GM20431 (cell line): ENCODE measurements at regions not wholly inside any gene's neighbourhood (a gene's known extent, or its start where the extent isn't known, plus 50 kb on each side); places are given as distances from the start of the nearest gene placed in this dataset.
"Not testable (repeated sequence)": the region's sequence is repeated elsewhere in the genome, so short reads cannot be mapped to it uniquely, and the experiment has no call there.

Experiments
- in situ Hi-C: fragments of 300-500 bp; cut with MseI, MboI; formaldehyde crosslinking; loops from one replicate; pipeline ENCODE4 v1.15.0; 2020; ENCODE audit warnings: low sequenced_read_pairs; ENCODE audit not compliant: unreplicated experiment

DNA sequence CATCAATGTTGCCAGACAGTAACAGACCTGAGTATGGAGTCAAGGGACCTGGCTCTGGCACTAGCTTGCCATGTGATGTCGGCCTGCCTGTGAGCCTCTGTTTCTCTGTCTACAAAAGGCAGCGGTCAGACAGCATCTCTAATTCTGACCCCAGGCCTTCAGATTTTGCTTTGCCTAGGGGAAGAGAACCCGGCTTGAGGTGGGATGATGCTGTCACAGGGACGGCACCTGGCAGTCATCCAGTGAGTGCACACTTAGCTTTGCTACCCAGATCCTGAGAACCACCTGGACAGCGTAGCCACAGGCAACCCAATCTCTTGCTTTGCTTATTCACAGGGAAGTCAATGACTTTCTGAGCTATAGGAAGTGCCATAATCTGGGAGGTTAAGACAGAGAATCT is 135.2 kb upstream of the SALL1 start:
- in situ Hi-C loops, result no loop called here

DNA sequence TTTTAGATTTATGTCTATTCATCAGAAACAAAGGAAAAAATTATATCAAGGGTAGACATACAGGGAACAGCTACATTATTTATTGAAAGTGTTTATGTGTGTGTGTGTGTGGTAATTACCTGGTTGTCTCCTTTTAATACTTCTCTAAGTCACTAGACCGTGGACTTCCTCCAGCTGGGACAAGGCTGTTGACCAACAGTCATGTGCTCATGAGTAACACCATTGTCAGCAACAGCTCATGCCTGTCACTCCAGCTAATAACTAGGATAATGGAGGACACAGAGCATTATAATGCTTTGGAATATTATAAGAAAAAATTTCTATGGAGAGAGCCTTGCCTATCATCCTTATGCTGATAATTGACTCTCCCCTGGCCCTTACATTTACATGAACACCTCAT is 125.3 kb upstream of the SALL1 start:
- in situ Hi-C loops, result no loop called here

DNA sequence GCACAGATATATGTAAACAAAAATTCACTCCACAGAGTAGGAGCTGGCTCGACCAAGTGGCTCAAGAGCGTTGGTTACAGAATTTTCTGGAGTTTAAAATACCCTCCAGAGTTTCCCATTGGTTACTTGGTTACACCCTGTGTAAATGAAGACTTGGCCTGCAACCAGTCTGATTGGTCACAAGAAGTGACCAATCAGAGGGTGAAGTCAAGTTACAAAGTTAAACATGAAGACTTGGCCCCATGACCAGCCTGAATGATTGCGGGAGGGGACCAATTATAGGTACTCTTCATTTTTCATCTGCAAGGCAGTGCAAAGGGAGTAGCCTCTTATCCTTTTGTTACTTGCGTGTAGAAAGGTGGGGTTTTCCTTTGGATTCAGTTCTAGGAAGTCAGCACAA is 121.3 kb upstream of the SALL1 start:
- in situ Hi-C loops, result no loop called here

DNA sequence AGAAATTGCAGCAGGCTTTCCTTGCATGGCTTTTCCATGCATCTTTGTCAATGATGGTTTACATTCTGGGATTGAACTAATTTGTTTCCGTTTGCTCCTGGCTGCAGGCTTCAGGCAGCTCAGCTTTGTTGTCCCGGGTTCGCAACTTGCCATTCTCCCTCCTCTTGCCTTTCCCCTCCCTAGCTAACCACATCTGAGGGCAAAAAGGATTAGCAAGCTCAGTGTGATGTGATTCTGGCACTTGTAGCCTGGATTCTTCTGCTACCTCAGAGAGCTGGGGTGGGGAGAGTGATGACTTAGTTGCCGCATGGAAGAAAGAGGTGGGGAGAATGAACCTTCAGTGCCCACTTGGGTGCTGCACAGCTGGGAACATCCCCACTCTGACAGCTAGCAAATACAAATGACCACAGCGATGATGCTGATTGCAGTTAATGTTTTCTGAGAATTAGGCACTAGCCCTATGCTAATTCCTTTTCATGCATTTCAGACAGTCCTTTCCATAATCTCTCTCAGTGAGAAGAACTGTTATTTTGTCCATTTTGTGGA is 120.2 kb upstream of the SALL1 start:
- in situ Hi-C loops, result no loop called here

DNA sequence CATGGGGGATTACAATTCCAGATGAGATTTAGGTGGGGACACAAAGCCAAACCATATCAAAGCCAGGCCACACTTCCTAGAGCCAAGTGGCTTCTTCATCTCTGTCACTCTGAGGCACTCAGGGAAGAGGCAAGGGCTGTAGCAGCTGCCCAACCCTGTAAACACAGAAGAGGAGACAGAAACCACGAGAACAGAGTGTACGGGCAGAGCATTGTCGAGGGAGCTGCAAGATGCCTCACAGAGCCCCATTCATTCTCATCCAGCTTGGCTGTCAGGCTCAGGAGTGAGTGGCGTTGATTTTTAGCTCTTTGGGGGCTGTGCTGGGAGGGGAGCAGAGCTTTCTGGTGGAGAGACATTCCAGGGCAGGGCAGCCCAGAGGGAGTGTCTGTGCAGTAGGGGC is 117.2 kb upstream of the SALL1 start:
- in situ Hi-C loops, result no loop called here

DNA sequence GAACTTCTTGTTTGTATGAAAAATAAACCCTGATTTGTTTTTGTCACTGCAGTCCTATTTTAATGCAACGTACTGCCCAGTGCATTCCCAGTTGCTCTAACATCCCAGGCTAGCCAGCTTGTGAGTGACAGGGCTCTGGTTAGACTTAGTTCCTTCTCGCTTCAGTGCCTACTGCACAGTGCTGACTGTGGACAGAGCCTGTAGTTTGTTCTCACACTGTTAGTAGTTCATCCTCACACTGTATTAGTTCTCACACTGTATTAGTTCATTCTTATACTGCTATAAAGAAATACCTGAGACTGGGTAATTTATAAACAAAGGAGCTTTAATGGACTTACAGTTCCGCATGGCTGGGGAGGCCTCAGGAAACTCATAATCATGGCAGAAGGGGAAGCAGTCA is 116.6 kb upstream of the SALL1 start:
- in situ Hi-C loops, result no loop called here

DNA sequence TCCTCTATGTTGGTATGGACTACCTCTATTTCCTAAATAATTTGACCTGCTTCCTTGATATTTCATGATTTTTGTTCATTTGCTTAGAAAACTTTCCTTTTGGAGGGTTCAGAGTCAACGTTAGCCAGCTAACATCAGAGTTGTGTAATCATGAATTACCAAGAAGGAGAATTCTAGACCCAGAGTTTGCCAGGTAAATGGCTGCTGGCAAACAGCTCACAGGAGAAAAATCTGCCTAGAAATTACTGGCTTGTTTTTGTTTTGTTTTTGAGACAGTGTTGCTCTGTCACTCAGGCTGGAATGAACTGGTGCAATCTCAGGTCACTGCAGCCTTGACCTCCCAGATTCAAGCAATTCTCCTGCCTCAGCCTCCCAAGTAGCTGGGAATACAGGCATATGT is 111.4 kb upstream of the SALL1 start:
- in situ Hi-C loops, result no loop called here

DNA sequence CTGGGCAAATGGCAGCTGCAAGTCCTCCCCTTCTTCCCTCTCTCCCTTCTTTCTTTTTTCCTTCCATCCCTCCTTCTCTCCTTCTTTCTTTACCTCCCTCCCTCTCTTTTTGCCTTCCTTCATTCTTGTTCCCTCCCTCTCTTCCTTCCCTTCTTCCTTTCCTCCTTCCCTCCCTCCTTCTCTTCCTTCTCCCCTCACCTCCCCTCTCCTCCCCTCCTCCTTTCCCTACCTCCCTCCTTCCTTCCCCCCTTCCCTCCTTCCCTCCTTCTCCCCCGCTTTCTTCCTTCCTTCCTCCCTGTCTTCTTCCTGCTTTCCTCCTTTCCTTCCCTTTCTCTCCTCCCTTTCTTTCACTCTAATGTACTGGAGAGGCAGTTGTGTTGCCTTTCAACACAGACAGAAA is 110.8 kb upstream of the SALL1 start:
- in situ Hi-C loops, result no loop called here

DNA sequence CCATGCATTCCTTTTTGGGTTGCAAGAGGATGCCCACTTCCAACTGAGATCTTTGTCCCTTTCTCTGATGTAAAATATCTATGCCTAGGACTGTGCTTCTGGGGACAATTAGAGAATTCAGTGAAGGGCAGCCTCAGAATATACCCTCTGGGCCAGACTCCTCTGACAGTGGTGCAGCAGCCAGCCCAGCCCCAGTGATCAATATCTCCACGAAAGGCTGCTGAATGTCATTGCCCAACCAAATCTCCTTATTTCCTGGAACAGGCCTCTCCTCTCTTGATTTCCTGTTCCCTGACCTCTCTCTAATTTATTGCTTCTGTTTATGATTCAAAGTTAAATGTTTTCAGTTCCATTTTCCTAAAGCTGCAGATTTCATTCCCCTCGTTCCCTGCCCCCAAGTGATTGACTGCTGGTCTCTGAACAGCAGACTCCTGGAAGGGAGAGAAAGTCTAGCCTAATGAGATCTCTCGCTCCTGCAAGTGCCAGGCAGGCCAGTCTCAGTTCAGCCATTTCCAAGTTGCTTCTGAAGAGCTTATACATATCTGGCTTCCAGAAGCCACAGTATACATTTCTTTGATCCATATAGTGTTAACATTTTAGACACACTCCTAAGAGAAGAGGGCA is 104.4 kb upstream of the SALL1 start:
- in situ Hi-C loops, result no loop called here

DNA sequence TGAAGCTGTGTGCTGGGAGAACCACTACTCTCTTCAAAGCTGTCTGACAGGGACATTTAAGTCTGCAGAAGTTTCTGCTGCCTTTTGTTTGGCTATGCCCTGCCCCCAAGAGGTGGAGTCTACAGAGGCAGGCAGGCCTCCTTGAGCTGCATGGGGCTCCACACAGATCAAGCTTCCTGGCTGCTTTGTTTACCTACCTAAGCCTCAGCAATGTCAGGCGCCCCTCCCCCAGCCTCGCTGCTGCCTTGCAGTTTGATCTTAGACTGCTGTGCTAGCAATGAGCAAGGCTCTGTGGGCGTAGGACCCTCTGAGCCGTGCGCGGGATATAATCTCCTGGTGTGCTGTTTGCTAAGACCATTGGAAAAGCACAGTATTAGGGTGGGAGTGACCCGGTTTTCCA is 103.3 kb upstream of the SALL1 start:
- in situ Hi-C loops, result not testable (repeated sequence)

DNA sequence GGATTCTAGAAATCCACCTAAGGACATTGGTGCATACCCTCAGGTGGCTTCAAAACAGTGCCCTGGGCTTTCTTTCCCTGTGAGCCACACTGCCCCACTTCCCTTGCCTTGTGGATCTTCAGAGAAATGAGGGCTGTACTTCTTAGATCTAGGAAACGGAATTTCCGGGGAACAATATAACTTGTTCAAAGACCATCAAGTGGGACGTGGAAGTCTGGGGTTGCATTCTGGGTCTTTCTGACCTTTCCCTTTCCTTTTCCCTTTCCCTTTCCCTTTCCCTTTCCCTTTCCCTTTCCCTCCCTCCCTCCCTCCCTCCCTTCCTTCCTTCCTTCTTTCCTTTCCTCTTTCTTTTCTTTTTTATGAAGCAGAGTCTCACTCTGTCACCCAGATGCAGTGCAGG is 97.1 kb upstream of the SALL1 start:
- in situ Hi-C loops, result no loop called here

DNA sequence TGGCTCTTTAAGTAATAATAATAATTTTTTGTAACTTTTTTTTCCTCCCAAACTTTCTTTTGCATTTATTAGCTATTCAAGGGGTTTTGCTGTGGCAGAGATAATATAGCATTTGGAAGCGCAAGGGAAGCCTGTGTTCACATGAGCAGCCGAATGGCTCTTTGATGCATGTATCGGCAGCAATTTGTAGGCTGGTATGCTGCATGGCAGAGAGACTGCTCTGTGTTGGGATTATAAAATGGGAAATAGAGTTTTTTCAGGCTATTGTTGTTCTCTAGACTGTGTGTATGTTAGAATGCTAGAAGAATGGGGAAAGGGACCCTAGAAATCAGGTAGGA is 94.6 kb upstream of the SALL1 start:
- in situ Hi-C loops, result no loop called here

DNA sequence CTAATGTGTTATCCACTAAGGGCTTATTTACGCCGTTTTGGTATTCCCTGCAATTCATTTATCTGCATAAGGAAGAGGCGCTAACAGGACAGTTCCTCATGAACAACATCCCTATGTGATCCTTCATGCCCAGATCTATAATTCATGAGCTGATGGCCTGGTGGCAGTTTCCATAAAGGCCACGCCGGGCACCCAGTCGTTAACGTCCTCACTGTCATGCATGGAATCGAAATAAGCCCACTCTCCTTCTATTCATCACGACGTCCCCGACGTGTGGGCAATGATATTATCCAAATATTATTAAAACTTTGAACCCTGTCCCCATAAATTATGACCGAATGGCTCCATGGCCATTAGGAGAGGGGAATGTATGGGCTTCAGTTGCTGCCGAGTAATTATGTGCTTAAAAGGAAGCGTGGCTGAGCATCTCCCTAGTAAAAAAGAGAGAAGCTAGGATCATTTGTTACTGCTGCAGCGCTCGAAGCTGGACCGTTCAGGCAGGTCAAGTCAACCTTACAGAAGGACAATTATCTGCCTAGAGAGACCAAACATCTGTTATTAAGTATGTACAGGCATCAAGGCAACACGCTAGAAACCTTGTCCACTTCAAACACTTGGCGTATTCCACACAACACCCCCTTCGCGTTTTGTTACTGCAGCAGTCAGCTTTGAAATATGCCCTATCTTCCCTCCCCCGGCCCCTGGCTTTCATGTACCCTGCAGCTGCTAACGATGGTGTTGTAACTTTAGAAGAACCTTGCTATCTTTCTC is 94.0 kb upstream of the SALL1 start:
- in situ Hi-C loops, result no loop called here

DNA sequence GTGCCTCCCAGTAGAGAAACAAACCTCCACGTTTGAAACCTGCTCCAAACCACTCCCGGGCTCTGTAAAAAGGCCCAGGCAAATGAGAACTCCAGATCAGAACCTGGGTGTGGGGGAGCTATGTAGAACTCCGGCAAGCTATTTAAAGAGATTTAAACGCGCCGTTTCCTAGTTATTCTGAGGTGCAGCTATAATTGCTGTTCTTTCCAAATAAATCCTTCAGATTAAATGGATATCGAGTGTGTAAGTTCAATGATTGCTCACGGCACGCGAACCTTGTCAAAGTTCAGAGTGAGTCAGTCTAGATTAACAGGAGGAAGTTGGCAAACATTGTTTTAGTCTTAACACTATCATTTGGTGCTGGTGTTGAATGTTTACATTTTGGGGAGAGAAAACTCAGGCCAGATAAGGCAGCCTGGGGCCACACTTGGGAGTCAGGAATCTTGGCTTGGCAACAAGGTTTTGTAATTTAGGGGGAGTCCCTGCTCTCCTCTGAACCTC is 92.9 kb upstream of the SALL1 start:
- in situ Hi-C loops, result no loop called here

DNA sequence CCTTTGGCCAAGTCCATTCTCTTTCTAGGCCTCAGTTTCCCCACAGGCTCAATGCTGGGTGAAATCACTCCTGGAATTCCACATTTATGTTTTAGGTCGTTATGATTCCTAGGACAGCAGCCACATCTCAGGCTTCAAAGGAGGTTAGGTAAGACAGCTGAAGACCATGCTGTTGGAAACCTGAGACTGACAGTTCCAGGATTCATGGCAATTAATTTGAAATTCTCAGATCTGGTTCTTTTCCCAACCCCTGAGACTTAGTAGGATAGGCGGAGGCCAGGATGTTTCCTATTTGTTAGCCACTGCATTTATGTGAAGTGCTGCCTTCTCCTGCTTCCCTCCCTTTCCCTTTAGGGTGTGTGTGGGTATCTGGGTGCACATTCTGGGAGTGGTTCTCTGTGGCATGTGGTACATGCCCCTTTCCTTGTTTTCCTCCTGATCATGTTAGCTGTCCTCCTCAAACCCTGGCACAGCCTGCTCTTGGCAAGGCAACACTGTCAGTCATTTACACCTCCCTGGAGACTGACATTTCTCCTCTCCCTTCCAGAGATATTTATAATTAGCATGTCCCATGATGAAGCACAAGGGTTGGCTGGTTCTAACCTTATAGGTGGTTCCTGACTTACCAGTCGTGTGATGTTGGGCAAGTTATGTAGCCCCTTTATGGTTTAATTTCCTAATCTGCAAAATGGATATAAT is 91.4 kb upstream of the SALL1 start:
- in situ Hi-C loops, result no loop called here

DNA sequence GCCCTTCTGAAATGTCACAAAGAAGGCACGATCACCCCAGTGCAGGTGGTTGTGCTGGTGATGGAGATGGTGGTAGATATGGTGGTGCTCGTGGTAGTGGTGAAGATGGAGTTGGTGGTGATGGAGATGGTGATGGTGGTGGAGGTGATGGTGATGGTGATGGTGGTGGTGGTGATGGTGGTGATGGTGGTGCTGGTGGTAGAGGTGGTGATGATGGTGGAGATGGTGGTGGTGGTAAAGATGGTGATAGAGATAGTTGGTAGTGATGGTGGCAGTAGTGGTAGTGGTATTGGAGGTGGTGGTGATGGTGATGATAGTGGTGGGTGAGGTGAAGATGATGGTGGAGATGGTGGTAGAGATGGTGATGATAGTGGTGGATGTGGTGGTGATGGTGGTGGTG is 88.1 kb upstream of the SALL1 start:
- in situ Hi-C loops, result no loop called here

DNA sequence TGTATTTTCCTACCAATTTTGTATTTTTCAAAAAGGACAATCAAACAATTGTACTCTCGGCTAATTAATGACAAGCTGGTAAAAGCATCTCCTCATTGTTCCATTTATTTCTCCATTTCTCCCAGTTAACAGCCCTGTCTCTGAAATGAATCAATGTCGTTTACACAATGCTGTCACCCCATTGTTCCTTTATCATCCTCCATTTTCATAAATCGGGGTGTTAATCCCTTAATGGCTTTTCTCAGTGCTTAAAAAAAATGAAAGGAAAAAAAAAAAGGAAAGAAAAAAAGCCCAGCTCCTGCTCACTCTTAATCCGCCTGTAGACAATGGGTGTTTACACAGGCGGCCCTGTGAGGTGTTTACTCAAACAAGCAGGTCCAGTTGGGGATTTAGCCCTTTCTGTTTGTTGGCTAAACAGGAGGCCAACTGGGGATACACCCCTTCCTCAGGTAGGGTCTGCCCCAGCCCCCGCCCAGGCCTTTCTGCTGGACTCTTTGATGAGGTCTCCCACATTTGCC is 86.8 kb upstream of the SALL1 start:
- in situ Hi-C loops, result no loop called here

DNA sequence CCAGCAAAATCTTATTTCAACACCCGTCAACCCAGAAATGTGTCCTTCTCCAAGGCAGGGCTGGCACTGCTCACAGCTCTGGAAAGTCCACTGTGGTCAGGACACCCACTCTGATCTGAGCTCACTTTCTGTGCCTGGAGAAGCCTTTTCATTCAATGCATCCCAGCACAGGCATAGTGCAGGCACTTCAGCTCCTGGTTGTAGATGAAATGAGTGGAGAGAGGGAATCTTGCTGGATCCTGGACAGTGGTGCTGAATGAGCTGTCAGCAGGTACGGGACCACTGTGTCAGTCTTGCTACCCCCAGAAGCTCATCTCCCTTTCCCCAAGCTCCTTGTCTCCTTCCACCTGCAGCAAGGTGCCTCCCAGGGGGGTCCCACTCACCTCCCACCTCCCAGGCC is 86.1 kb upstream of the SALL1 start:
- in situ Hi-C loops, result no loop called here

DNA sequence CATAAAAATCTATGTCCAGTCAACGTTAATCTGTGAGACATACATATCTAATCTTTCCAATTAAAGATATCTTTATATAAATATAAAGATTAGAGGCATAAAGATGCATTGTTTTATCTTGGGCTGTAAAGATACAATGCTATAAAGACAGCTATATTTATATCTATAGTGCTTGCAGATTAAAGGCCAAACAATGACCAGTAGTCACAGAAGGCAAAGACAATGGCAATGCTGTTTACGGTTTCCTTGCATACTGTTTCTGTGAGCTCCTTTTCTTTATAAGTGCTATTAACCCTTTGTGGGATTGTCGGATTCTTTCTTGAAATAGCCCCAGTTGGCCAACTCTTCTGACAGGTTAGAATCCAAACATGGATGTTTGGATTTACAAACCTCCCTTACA is 85.5 kb upstream of the SALL1 start:
- in situ Hi-C loops, result no loop called here

DNA sequence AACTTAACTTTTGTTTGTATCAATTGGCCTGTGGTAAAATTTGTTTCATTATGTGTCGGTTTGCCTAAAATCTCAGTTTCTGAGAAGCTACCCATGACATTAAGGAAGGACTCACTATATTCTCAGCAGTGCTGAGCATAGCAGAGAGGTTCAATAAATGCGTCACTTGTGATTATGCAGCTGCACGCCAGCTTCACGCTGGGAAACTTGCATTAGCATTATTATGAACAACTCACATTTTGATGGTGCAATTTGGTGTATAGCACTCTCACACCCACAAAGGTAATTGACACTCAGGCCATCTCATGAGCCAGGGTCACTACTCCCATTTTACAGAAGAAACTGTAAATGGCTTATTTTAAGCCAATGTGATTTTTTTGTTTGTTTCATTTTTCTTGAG is 80.6 kb upstream of the SALL1 start:
- in situ Hi-C loops, result no loop called here

DNA sequence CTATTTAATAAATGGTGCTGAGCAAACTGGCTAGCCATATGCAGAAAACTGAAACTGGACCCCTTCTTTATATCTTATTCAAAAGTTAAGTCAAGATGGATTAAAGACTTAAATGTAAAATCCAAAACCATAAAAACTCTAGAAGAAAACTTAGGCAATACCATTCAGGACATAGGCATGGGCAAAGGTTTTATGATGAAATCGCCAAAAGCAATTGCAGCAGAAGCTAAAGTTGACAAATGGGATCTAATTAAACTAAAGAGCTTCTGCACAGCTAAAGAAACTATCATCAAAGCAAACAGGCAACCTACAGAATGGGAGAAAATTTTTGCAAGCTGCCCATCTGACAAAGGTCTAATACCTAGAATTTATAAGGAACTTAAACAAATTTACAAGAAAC is 79.0 kb upstream of the SALL1 start:
- in situ Hi-C loops, result not testable (repeated sequence)
